ENCODE measurements at regions not wholly inside any gene's neighbourhood (a gene's known extent, or its start where the extent isn't known, plus 50 kb on each side); places are given as distances from the start of the nearest gene placed in this dataset.

DNA sequence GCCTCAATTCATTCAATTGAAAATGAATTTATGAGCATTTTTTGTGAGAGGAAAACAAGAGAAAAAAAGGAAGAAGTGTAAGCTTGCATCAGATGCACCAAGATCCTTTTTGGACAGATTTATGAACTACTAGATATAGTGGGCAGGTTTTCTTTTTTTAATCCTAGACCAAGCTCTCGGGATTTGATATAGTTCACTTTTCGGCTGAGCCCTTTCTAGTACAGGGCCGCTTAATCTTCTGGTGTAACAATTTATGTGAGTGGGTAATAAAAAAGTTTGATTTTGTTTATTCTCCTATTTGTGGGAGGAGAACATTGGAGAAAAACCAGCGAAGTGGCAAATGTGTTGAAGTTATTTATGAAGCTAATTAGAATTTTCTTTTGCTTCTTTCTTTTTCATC, 538.0 kb downstream of the UTRN start:
- TF ChIP-seq, protein P1, sequence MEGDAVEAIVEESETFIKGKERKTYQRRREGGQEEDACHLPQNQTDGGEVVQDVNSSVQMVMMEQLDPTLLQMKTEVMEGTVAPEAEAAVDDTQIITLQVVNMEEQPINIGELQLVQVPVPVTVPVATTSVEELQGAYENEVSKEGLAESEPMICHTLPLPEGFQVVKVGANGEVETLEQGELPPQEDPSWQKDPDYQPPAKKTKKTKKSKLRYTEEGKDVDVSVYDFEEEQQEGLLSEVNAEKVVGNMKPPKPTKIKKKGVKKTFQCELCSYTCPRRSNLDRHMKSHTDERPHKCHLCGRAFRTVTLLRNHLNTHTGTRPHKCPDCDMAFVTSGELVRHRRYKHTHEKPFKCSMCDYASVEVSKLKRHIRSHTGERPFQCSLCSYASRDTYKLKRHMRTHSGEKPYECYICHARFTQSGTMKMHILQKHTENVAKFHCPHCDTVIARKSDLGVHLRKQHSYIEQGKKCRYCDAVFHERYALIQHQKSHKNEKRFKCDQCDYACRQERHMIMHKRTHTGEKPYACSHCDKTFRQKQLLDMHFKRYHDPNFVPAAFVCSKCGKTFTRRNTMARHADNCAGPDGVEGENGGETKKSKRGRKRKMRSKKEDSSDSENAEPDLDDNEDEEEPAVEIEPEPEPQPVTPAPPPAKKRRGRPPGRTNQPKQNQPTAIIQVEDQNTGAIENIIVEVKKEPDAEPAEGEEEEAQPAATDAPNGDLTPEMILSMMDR (IDR thresholded peaks at IDR 0.05; ENCODE audit: low read length): no peak
- no peak for TF ChIP-seq EZH2 (IDR thresholded peaks at IDR 0.05; ENCODE audit: borderline replicate concordance, low read length)
- Histone ChIP-seq H3K27ac (ENCODE audit: low read depth, low read length, poor library complexity, severe bottlenecking) (no peak overlapping the region), H3K4me1 (ENCODE audit: insufficient read depth, low read length, severe bottlenecking) (no peaks in the 10 kb centered on the region), H2AFZ (ENCODE audit: low read length) (no peak overlapping the region), H3K36me3 (ENCODE audit: insufficient read depth, low read length) (no peaks in the 10 kb centered on the region), H3K27me3 (ENCODE audit: insufficient read depth, low read length) (no peaks in the 10 kb centered on the region), H3F3A (ENCODE audit: insufficient read depth, low read length) (no peaks in the 10 kb centered on the region), H3K9me2 (ENCODE audit: low read depth, low read length) (no peaks in the 10 kb centered on the region), H3K9me3 (ENCODE audit: low read length) (no peaks in the 10 kb centered on the region), H3K79me2 (ENCODE audit: insufficient read depth, low read length) (no peaks in the 10 kb centered on the region), H4K20me1 (ENCODE audit: insufficient read depth, low read length) (no peaks in the 10 kb centered on the region), H3K4me3 (ENCODE audit: low read depth, low read length, poor library complexity, severe bottlenecking) (no peak overlapping the region), H3K4me2 (ENCODE audit: low read length) (no peak overlapping the region), H3K9ac (ENCODE audit: low read length) (no peak overlapping the region)

DNA sequence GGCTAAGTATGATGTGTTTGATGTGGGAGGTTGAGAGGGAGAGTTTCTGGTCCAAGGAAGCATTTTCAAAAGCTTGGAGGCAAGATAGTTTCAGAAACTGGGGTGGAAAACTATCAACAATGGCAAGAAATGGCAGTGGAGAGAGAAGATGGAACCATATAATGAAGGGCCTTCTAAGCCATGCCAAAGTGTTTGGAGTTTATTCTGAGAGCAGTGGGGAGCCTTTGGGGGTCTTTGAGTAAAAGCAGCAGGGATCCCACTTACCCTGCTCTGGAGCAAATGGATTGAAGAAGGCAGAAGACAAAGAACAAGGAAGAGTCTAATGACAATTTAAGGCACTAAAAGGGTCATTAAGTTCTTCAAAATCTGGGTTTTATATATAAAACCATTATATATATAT, 538.9 kb downstream of the UTRN start:
- TF ChIP-seq, protein P1 (IDR thresholded peaks at IDR 0.05; ENCODE audit: low read length): no peak
- TF ChIP-seq EZH2 (IDR thresholded peaks at IDR 0.05; ENCODE audit: borderline replicate concordance, low read length): no peak
- Histone ChIP-seq H3K27me3 (ENCODE audit: insufficient read depth, low read length) (no peaks in the 10 kb centered on the region), H3K9ac (ENCODE audit: low read length) (no peak overlapping the region), H3K36me3 (ENCODE audit: insufficient read depth, low read length) (no peaks in the 10 kb centered on the region), H3K27ac (ENCODE audit: low read depth, low read length, poor library complexity, severe bottlenecking) (no peak overlapping the region), H4K20me1 (ENCODE audit: insufficient read depth, low read length) (no peaks in the 10 kb centered on the region), H3K9me3 (ENCODE audit: low read length) (no peaks in the 10 kb centered on the region), H3K4me3 (ENCODE audit: low read depth, low read length, poor library complexity, severe bottlenecking) (no peak overlapping the region), H3K9me2 (ENCODE audit: low read depth, low read length) (no peaks in the 10 kb centered on the region), H3K4me1 (ENCODE audit: insufficient read depth, low read length, severe bottlenecking) (no peaks in the 10 kb centered on the region), H3K4me2 (ENCODE audit: low read length) (no peak overlapping the region), H2AFZ (ENCODE audit: low read length) (no peak overlapping the region), H3K79me2 (ENCODE audit: insufficient read depth, low read length) (no peaks in the 10 kb centered on the region), H3F3A (ENCODE audit: insufficient read depth, low read length) (no peaks in the 10 kb centered on the region)

DNA sequence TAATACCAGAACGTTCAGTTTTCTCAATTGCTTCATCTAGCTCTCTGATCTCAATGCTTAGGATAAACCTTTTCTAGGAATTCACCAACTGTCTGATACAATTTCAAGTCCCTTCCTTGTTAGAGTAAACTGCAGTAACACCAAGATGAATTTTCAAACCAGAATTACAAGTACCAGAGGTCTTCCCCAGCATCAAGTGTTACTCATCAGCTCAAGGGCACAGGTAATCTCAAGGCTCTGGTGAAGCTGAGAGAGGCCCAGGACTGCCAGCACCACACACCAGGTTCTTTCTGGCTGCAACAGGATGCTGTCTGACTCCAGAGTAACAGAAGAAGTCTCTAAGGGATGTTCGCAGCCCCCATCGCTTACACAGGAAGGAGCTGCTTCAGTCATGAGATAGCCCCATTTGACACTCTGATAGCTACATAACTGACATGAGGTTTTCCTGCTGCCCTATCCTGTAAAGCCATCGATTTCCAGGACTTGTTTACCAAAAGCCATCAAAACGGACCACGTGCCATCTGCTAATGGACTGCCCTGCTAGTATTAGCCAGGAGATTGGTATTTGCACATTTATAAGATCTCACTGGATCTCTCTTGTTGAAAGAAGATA, 549.4 kb downstream of the UTRN start:
- Histone ChIP-seq H2AFZ (ENCODE audit: low read length) (no peak overlapping the region), H3K9me3 (ENCODE audit: low read length) (no peaks in the 10 kb centered on the region), H3K9ac (ENCODE audit: low read length) (no peak overlapping the region), H3K4me3 (ENCODE audit: low read depth, low read length, poor library complexity, severe bottlenecking) (no peak overlapping the region), H3K27ac (ENCODE audit: low read depth, low read length, poor library complexity, severe bottlenecking) (no peak overlapping the region), H3K36me3 (ENCODE audit: insufficient read depth, low read length) (no peaks in the 10 kb centered on the region), H3F3A (ENCODE audit: insufficient read depth, low read length) (no peaks in the 10 kb centered on the region), H3K27me3 (ENCODE audit: insufficient read depth, low read length) (no peaks in the 10 kb centered on the region), H3K4me1 (ENCODE audit: insufficient read depth, low read length, severe bottlenecking) (no peaks in the 10 kb centered on the region), H3K9me2 (ENCODE audit: low read depth, low read length) (no peaks in the 10 kb centered on the region), H3K79me2 (ENCODE audit: insufficient read depth, low read length) (no peaks in the 10 kb centered on the region), H3K4me2 (ENCODE audit: low read length) (no peak overlapping the region), H4K20me1 (ENCODE audit: insufficient read depth, low read length) (no peaks in the 10 kb centered on the region)
- no peak for TF ChIP-seq EZH2 (IDR thresholded peaks at IDR 0.05; ENCODE audit: borderline replicate concordance, low read length)
- TF ChIP-seq, protein P1 (IDR thresholded peaks at IDR 0.05; ENCODE audit: low read length): no peak

Data from OCI-LY1 (cell line).